ENCODE measurements at regions not wholly inside any gene's neighbourhood (a gene's known extent, or its start where the extent isn't known, plus 50 kb on each side); places are given as distances from the start of the nearest gene placed in this dataset.

DNA sequence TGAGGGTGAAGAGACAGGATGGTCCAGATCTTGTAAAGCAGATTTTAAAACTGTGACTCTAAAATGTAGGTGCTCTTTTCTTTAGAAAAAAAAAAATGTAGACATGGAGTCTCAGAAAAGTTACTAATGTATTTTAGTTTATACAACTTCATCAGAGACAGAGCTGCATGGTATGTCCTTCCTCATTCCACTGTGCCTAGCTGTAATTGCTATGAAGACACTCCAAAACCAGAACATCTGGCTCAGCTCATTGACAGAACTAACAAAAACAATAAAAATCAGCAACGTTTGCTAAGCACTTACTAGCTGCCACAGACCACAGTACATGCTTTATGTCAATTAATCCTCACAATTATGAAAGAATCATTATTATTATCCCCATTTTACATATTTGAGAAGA is 160.7 kb downstream of the BARX2 start:
- no peak for DNase-seq (ENCODE audit: low read depth)
- no peak for TF ChIP-seq CTCF (conservative IDR thresholded peaks at IDR 0.05; ENCODE audit: control insufficient read depth, insufficient read depth, low read depth, low read length)
- no peak overlapping the region for H3K4me3 ChIP-seq (ENCODE audit: control insufficient read depth, low read depth, low read length)

DNA sequence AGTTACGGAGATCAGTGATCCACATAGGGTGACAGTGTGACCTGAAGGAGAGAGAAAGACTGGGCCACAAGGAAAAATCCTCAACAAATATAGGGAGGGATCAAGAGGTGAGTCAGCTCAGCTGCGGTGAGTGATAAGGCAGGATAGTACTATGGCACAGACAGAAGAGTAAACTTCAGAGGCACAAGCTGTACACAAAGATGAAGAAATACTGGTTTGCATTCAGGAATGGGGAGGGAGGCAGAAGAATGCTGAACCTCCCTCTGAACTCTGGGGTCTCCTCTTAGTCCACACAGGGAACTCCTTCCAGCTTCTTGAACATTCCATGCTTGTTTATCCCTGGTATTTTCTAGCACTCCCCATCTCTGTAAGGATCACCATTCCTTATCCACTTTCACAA is 162.7 kb downstream of the BARX2 start:
- DNase-seq (ENCODE audit: low read depth): no peak
- no peak for TF ChIP-seq CTCF (conservative IDR thresholded peaks at IDR 0.05; ENCODE audit: control insufficient read depth, insufficient read depth, low read depth, low read length)
- H3K4me3 ChIP-seq (ENCODE audit: control insufficient read depth, low read depth, low read length): no peak overlapping the region

DNA sequence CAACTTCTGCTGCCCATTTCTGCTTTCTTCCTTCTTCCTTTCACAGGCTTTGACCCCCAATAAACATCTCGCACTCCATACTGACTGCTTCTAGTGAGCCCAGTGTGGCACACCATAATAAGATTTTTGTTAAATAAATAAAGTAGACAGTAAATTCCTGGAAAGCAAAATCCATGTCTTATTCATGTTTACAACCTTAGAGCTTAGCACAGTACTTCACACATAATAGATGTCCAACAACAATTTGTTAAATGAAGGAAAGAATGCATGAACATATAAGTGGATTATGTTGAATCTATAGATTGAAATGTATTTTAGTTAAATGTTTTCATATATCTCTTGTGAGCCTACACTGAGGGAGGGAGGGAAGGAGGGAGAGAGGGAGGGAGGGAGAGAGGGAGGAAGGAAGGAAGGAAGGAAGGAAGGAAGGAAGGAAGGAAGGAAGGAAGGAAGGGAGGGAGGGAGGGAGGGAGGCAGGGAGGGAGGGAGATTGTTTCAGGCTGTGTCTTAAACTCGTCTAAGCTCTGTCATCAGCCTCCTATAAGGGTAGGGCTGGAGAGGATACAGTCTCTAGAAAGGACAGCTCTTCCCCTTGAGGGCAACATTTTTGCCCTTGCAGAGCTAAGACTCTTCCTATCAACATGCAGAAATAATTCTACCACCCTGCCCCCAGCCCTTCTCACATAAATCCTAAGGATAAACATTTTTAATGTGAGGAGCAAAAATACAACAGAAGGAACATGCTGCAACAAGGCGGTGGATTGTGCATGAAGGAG is 168.1 kb downstream of the BARX2 start:
- no peak overlapping the region for H3K4me3 ChIP-seq (ENCODE audit: control insufficient read depth, low read depth, low read length)
- no peak for DNase-seq (ENCODE audit: low read depth)
- TF ChIP-seq CTCF (conservative IDR thresholded peaks at IDR 0.05; ENCODE audit: control insufficient read depth, insufficient read depth, low read depth, low read length): no peak

DNA sequence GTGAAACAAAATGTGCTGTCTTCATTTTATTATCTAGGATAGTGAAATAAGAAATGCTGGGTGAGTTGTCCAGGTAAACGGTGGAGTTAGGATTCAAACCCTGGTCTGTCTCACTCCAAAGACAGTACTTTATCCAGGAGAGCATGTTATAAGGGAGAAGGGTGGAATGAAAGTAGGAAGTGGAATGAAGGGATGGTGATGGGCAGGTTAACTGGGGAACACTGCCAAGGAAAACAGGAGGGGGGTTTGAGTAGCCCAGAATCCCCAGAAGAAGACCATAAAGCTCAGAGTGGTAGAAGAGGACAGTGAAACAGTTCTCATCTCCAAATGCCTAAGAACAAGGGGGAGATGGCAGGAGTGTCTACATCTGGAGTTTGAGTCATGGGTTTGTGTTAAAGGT is 169.0 kb downstream of the BARX2 start:
- no peak for DNase-seq (ENCODE audit: low read depth)
- H3K4me3 ChIP-seq (ENCODE audit: control insufficient read depth, low read depth, low read length): no peak overlapping the region
- TF ChIP-seq CTCF (conservative IDR thresholded peaks at IDR 0.05; ENCODE audit: control insufficient read depth, insufficient read depth, low read depth, low read length): no peak

DNA sequence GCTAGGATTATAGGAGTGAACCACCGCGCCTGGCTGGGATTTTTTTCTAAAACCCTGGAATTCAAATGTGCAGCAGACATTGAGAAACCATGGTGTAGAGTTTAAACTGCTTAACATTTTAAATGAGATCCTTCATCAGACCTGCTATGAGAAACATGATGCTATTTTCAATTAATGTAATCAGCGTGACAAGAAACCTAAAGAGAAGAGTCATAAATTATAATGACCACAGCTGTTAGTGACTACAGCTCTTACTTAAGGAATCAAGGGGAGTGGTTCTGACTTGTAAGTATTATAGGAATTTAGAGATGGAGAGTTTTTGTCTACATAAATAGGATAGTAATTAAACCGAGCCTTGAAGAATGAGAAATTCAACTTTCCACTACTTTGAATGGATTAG is 170.6 kb downstream of the BARX2 start:
- DNase-seq (ENCODE audit: low read depth): no peak
- no peak for TF ChIP-seq CTCF (conservative IDR thresholded peaks at IDR 0.05; ENCODE audit: control insufficient read depth, insufficient read depth, low read depth, low read length)
- no peak overlapping the region for H3K4me3 ChIP-seq (ENCODE audit: control insufficient read depth, low read depth, low read length)

- no peak for TF ChIP-seq CTCF (conservative IDR thresholded peaks at IDR 0.05; ENCODE audit: control insufficient read depth, insufficient read depth, low read depth, low read length)
- DNase-seq (ENCODE audit: low read depth): no peak
- no peak overlapping the region for H3K4me3 ChIP-seq (ENCODE audit: control insufficient read depth, low read depth, low read length)
Observed at GRCh38 chr11:129557421-129557820, 181.8 kb downstream of the BARX2 start.
